Peyer's patch (tissue), 4 donors: ENCODE measurements at regions not wholly inside any gene's neighbourhood (a gene's known extent, or its start where the extent isn't known, plus 50 kb on each side); places are given as distances from the start of the nearest gene placed in this dataset.

Source experiments
- CTCF ChIP-seq, 6 experiments: fragments of 450-650 bp in 4 of 6; fragments of 200-600 bp in 2 of 6; sonication (generic) in 1 of 6; IDR thresholded peaks; one replicate each; pipeline ENCODE4 v1.5.1; 2017 to 2019; ENCODE audit warnings: antibody characterized with exemption in 6 of 6, mild to moderate bottlenecking in 3 of 6, moderate library complexity in 1 of 6
- POLR2A ChIP-seq, 2 donors: fragments of 450-650 bp; IDR thresholded peaks; one replicate each; pipeline ENCODE4 v1.5.1; 2017; ENCODE audit warnings: antibody characterized with exemption in 2 of 2, mild to moderate bottlenecking in 2 of 2, moderate library complexity in 2 of 2

- TF ChIP-seq CTCF (IDR thresholded peaks at IDR 0.05) (no peak), POLR2A (IDR thresholded peaks at IDR 0.05) (no peak)
Observed at GRCh38 chr18:28805491-28805890, 628.6 kb upstream of the CDH2 start.
